ENCODE measurements at regions not wholly inside any gene's neighbourhood (a gene's known extent, or its start where the extent isn't known, plus 50 kb on each side); places are given as distances from the start of the nearest gene placed in this dataset.

GRCh38 chr3:73144276-73144675, 82.8 kb downstream of the EBLN2 start:
- TF ChIP-seq CTCF (IDR thresholded peaks at IDR 0.05): no peak
- TF ChIP-seq POLR2A (IDR thresholded peaks at IDR 0.05): no peak
